AG09319 (cell line): ENCODE measurements at regions not wholly inside any gene's neighbourhood (a gene's known extent, or its start where the extent isn't known, plus 50 kb on each side); places are given as distances from the start of the nearest gene placed in this dataset.

Source experiments
- DNase-seq: peaks from one replicate; pipeline ENCODE4 v3.0.0-alpha.2; 2010; ENCODE audit warnings: low read depth; ENCODE audit errors: extremely low read depth
- TF ChIP-seq, protein P1 (sequence below): IDR thresholded peaks from 2 replicates; pipeline ENCODE4 v1.5.1; 2011; ENCODE audit warnings: low read depth, mild to moderate bottlenecking, inconsistent platforms, low read length, moderate library complexity

DNA sequence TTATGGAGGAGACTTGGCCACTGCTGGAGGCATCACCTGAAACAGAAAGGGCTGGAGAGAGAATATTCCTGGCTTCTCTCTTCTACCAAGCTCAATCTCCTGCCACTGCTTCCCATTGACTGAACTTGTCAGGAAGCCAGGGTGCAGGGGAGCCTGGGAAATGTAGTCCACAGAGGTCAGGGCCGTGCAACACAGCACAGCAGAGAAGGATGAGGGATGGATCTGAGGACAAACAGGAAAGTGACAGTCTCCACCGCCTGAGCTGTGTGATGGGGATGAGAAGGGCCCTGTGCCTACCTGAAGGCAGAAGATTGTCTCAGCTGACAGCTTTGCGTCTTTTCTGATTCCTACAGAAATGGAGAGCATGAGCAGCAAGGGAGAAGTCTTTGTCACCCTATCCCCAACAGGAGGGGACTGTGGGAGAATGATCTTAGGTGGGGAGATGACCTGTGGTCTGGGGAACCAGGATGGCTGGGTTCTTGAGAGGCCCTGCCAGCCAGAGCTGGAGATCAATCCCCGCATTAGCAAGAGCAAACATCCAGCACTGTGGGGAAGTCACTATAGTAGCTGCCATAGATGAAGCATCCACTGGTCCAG, 114.2 kb downstream of the SNX5 start:
- TF ChIP-seq, protein P1, sequence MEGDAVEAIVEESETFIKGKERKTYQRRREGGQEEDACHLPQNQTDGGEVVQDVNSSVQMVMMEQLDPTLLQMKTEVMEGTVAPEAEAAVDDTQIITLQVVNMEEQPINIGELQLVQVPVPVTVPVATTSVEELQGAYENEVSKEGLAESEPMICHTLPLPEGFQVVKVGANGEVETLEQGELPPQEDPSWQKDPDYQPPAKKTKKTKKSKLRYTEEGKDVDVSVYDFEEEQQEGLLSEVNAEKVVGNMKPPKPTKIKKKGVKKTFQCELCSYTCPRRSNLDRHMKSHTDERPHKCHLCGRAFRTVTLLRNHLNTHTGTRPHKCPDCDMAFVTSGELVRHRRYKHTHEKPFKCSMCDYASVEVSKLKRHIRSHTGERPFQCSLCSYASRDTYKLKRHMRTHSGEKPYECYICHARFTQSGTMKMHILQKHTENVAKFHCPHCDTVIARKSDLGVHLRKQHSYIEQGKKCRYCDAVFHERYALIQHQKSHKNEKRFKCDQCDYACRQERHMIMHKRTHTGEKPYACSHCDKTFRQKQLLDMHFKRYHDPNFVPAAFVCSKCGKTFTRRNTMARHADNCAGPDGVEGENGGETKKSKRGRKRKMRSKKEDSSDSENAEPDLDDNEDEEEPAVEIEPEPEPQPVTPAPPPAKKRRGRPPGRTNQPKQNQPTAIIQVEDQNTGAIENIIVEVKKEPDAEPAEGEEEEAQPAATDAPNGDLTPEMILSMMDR, result no peak
- no peak for DNase-seq

DNA sequence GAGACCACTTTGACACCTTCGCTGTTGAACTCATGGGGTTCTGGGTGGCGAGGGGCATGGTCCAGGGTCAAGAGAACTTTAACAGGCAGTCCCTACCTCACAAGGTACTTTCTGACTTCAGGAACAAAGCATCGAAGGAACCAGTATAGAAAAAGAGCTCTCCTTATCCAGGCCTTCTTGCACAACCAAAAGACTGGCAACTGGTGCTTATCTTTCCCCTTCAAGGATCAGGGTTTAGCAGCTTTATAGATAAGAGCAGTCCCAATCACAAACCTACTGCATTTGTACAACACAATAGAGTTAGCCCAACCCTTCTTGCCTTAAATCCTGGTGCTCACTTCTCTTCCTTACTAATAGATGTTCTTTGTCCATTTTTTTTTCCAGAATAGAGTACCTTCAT, 116.3 kb downstream of the SNX5 start:
- TF ChIP-seq, protein P1, result no peak
- no peak for DNase-seq

DNA sequence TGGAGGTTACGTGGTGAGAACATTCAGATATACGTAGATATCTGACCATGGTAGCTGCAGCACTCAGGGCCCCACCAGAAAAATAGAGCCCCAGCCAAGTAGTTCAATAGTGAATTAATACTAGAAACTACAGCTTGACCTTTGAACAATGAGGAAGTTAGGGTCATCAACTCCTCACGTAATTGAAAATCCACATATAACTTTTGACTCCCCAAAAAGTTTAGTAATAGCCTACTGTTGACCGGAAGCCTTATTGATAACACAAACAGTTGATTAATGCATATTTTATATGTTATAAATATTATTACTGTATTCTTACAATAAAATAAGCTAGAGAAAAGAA, 117.9 kb downstream of the SNX5 start:
- TF ChIP-seq, protein P1, result no peak
- no peak for DNase-seq

DNA sequence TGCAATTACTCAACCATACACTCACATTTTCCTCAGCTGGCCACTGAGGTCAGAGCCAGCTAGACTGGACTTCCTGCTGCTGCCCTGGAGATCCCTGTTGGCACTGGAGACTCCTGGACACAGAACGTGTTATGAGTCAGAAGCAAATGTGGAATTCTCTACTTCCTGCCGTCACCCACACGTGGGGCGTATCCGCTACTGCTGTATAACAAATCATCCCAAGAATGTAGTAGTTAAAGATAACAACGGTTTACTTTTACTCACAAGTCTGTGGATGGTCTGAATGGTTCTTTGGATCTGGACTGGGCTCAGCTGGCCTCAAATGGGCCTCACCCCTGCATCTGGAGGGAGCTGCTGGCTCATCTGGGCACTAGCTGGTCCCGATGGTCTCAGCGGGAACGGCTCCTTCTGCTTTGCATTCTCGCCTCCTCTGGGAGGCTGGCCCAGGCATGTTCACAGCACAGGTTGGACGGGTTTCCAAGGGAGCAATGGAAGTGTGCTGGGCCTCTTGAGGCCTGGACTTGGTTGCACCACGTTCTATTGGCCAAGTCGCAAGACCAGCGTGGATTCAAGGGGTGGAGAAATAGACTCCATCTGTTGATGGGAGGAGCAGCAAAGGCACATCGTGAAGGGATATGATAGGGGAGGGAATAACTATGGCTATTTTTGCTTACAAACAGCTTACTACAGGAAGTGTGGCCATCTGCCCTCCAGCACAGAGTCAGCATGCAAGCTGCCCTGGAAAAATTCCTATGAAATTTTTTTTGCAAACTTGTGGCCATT, 118.5 kb downstream of the SNX5 start:
- peak; percentile 94 for DNase-seq
- TF ChIP-seq, protein P1, result no peak

DNA sequence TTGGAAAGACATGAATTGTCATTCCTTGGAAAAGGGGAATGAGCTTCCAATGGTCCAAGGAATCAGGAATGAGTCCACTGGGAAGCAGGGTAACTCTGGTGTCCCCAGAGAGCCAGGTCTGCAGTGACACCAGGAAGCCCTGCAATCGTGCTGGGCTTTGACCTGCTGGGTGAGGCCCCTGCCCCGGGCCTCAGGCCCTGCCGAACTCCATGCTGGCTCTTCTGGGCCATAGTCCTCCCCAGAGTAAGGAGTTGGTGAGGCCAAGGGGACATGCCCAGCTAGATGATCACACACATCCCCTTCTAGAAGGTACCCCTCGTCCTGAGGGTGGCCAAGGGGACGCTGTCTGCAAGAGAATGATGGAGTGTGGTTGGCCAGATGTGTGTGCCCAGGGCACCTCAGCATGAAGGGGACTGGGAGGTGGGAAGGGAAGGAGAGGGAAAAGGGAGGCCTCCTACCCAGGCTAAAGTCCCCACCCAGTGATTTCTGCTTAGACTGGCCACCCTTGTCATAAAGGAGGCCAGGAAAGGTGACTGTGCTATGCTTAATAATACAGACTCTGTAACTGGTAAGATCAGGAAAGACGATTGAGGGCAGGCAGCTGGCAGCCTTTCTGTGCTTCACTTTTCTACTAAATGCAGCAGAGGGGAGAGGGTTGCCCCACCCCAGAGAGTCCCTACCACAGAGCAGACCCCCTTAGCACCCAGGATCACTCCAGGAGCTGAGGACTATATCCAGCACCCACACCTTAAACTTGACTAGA, 119.3 kb downstream of the SNX5 start:
- DNase-seq, result no peak
- TF ChIP-seq, protein P1, result no peak

DNA sequence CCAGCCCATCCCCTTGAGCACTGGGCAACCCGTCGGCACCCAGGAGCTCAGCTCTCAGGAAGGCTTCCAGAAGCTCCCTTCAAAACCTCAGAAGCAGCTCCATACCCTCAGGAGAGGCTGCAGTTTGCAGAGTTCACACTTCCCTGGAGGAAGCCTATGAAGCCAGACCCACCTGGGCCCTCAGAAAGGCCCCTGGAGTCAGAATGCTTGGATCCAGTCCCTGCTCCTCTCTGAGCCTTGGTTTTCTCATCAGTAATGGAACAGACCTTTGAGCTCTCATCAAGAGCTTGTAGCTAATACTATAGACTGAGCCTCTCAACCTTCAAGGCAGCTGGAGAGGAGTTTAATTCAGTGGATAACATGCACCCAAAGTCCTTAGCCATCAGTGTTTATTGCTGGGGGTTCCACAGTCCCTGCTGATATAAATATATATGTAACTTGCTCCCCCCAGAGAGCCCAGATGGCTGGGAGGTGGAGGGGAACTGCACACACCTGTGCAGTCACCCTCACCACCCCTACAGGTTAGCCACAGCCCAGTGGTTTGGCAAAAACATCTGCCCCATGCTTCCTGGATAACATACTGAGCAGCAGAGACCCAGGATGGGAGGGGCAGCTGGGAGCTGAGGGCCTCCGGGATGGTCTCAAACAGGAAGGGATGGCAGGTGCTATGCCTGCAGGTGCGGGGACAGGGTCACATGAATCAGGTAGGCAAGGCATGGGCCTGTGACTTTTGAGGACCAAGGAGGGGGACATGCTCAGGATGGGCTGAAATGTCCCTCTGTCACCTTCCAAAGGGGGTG, 120.1 kb downstream of the SNX5 start:
- no peak for DNase-seq
- TF ChIP-seq, protein P1, result no peak
